ENCODE measurements at regions not wholly inside any gene's neighbourhood (a gene's known extent, or its start where the extent isn't known, plus 50 kb on each side); places are given as distances from the start of the nearest gene placed in this dataset.
"Not testable (repeated sequence)": the region's sequence is repeated elsewhere in the genome, so short reads cannot be mapped to it uniquely, and the experiment has no call there.

DNA sequence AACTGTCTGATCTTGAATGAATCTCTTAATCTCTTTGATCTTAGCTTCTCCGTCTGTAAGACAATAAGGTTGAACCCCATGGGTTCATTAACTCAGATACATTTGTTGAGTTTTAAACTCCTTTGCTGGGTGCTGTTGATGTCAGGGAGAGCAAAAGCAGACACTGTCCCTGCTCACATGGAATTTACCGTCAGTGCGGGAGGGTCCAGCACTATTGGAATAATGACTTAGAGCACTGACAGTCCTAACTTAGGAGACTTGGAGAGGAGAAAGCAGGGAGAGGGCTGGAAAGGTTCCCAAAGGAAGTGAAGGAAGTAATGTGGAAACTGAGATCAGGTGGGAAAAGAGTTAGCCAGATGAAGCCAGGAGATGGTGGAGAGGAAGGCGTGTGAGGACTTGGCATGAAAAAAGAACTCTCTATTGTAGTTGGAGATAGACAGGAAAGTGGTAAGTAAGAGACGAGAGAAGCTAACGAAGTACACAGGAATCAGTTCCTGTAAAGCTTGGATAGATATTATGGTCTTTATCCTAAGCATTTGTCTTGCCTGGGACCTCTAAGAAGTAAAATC is 141.4 kb upstream of the SERTAD2 start:
- DNase-seq (ENCODE audit: low read depth, low spot score), result no peak

DNA sequence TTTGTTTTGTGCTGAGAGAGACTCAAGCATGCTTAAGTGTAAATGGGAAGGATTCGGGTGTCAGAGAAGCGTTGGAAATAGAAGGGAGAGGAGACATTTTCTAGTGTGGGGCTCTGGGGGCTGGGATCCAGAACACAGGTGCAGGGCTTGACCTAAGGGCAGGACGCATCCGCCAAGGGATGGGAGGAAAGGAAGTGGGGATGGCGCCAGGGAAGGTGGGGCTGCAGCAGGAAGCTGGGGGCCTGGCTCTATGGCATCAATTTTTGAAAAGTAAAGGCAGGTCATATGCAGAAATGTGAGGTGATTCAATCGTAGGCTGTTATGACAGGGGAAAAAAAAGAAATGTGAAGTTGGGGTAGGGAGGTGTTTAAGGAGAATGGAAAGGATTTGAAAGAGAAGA is 143.2 kb upstream of the SERTAD2 start:
- DNase-seq (ENCODE audit: low read depth, low spot score), result no peak

GRCh38 chr2:64797881-64798575 is 144.3 kb upstream of the SERTAD2 start:
- DNase-seq (ENCODE audit: low read depth, low spot score), result no peak

DNA sequence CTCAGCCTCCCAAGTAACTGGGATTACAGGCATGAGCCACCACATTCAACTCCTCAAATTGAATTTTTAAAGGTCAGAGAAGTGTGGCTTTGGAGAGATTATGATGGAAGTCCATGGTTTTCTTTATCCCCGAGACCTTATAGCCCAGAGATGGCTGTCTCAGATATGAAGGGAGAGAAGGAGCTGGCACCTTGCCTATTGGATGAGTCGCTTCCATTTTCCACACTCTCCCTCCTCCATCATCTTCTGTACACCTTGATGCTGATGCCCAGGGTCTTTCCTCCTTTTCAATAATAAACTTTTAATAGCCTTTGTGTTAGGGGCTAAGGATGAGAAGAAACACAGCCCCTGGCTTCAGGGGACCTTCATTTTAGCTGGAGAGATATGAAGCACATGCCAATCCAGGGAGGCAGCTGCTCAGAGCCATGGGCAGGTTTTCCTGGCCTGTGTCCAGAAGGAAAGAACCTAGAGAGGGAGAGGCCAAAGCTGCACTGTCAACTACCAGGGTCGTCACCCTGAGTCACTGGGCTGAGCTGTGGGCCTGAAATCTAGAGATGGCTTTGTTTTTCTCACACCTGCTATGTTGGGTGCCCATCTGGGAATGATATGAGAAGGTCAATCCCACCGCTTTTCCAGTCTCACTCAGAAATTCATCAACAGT is 146.0 kb upstream of the SERTAD2 start:
- DNase-seq (ENCODE audit: low read depth, low spot score), result no peak

GRCh38 chr2:64803776-64804175 is 150.1 kb upstream of the SERTAD2 start:
- no peak for DNase-seq (ENCODE audit: low read depth, low spot score)

GRCh38 chr2:64804651-64805050 is 150.9 kb upstream of the SERTAD2 start:
- DNase-seq (ENCODE audit: low read depth, low spot score), result no peak

- DNase-seq (ENCODE audit: low read depth, low spot score), result no peak
These were observed 153.7 kb upstream of the SERTAD2 start for GRCh38 chr2:64807417-64807816.

GRCh38 chr2:64808092-64808491 is 154.4 kb upstream of the SERTAD2 start:
- DNase-seq (ENCODE audit: low read depth, low spot score), result no peak

GRCh38 chr2:64808754-64809153 is 155.0 kb upstream of the SERTAD2 start:
- DNase-seq (ENCODE audit: low read depth, low spot score), result no peak

DNA sequence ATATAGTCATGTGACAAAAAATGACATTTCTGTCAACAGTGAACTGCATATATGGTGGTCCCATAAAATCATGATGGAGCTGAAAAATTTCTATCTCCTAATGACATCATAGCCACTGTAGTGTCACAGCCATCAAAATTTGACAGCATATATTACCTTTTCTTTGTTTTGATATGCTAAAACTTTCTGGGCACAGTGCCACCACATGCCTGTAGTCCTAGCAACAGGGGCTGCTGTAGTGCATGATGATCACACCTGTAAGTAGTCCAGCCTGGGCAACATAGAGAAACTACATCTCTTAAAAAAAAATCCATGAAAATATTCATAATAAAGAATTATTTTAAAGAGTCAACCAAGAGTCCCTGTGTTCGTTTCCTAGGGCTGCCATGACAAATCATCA is 155.5 kb upstream of the SERTAD2 start:
- no peak for DNase-seq (ENCODE audit: low read depth, low spot score)

DNA sequence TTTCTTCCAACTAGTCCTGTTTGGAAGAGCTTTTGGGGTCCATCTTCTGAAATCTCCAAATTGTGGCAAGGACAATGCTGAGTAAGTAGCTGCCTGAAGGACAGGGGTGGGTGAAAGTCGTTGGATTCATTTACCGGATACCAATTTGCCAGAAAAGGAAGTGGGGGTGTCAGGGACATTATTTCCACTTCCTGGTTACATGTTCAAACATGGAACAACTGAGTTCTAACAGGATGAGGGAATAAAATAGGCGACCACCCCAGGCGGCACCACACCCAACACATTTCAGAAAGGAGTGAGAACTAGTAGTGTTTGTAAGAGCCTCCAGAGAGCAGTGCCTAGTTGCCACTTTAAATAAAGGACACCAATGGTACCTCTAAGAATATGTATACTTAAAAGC is 158.6 kb upstream of the SERTAD2 start:
- no peak for DNase-seq (ENCODE audit: low read depth, low spot score)

DNA sequence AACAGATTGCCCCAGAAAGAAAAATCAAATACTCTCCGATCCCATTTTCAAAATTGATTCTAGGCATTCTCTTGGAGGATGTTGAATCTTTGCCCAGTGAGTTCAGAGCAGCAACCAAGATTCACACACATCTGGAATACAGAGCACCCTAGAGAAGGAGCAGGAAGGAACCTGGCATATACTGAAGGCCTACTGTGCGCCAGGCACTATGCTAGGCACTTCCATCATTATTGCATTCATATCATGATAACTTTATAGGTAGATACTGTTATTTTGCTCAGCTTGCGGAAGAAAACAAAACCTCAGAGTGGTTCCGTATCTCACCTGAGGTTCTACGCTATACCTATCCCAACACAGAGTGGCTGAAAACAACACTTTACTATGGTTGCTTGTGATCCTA is 160.3 kb upstream of the SERTAD2 start:
- no peak for DNase-seq (ENCODE audit: low read depth, low spot score)

DNA sequence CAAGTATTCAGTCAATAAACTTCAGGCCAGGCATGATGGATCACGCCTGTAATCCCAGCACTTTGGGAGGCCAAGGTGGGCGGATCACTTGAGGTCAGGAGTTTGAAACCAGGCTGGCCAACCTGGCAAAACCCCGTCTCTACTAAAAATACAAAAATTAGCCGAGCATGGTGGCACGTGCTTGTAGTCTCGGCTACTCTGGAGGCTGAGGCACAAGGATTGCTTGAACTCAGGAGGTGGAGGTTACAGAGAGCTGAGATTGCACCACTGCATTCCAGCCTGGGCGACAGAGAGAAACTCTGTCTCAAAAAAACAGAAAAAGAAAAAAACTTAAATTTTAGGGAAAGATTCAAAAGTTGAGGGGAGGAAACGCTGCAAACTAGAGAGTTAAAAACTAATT is 162.8 kb upstream of the SERTAD2 start:
- DNase-seq (ENCODE audit: low read depth, low spot score), result not testable (repeated sequence)

DNA sequence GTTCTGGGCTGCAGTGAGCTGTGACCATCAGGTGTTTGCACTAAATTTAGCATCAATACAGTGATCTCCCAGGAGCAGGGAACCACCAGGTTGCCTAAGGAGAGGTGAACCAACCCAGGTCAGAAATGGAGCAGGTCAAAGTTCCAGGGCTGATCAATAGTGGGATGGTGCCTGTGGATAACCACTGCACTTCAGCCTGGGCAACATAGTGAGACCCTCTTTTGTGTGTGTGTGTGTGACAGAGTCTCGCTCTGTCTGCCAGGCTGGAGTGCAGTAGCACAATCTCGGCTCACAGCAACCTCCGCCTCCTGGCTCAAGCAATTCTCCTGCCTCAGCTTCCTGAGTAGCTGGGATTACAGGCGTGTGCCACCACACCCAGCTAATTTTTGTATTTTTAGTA is 163.7 kb upstream of the SERTAD2 start:
- DNase-seq (ENCODE audit: low read depth, low spot score), result no peak

- DNase-seq (ENCODE audit: low read depth, low spot score), result no peak
These were observed 164.9 kb upstream of the SERTAD2 start for GRCh38 chr2:64818664-64819060.

- no peak for DNase-seq (ENCODE audit: low read depth, low spot score)
These were observed 165.6 kb upstream of the SERTAD2 start for GRCh38 chr2:64819361-64819760.

DNA sequence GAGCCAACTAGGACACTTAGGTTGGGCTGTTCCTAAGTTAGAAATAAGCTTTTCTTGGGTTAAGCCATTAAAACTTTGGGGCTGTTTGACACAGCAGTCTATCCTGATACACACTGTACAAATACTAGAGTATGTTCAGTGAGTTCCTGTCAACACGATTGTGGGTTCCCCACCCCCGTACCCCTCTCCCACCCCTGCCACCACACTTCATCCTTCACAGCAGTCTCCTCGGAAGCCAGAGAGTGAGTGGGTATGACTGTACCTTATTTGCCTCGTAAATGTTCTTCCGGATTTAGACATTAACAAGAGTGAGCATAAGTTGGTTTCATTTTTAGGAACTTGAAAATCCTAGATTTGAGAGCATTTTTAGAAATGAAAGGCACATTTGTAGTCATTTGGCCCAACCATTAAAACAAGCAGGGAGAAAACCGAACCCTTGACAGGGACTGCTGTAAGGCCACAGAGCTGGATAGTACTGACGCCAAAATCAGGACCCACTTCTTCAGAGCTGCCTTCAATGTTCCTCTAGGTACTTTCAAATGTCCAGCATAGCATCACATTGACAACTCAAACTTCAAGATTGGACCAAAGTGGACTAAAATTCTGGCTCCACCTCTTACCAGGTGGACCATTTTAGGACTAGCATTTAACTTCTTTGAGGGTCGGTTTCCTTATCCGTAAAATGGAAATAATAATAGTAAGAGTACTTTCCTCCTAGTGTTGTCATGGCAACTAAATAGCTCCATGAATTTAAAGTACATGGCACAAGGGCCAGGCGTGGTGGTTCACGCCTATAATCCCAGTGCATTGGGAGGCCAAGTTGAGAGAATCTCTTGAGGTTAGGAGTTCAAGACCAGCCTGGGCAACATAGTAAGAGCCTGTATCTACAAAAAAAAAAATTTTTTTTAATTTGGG is 166.3 kb upstream of the SERTAD2 start:
- peak; percentile 18 for DNase-seq (ENCODE audit: low read depth, low spot score)

DNA sequence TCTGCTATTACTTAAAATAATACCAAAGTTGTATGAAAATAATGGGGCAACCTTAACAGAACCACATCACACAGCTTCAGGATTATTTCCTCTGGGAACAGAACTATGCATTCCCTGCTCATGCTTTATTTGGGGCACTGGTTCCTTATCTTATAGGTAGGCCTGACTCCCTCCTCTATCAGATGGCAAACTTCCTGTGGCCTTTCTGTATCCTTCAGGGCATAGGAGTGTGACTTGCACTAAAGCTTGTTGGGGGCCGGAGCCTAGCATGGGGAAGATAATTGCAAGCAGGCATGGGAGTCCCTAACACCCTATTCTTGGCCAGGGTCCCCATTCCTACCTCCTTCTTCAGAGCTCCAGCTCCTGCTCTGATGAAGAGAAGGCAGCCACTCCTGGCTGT is 167.2 kb upstream of the SERTAD2 start:
- DNase-seq (ENCODE audit: low read depth, low spot score), result no peak

DNA sequence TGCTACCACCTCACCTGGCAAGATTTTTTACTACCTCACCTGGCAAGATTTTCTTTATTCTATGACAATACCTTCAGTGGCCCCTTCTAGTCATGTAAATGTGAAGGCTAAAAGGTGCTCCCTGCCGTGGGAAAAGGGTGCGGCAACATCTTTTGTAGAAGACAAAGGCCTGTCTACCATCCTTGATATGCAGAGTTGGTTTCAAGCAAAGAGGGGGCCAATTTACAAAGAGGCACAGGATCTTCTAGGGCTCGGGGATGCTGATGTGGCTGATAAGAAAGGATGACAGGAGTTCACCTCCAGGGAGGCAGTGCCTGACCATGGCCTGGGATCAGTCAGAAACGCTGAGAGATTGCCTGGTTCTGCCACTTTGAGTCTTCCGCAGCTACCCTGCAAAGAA is 165.4 kb upstream of the SLC1A4 start:
- DNase-seq (ENCODE audit: low read depth, low spot score), result no peak

- no peak for DNase-seq (ENCODE audit: low read depth, low spot score)
These were observed 163.2 kb upstream of the SLC1A4 start for GRCh38 chr2:64825831-64826491.

DNA sequence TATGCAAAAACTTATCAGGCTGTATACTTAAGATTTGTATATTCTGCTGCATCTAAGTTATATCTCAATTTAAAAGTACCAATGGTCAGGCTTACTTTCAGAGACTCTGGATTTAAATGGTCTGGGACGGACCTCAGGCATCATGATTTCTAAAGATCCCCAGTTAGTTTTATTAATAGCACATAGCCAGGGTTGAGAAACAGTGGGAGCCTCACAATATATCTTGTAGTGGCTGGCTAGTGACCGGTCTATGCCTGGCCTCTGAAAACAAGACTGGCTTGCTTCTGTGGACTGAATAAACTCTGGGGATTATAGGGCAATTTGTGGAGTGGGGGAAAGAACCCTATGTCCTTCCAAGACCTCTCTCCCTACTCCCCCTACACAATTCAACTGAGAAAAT is 162.5 kb upstream of the SLC1A4 start:
- no peak for DNase-seq (ENCODE audit: low read depth, low spot score)

- no peak for DNase-seq (ENCODE audit: low read depth, low spot score)
These were observed 160.9 kb upstream of the SLC1A4 start for GRCh38 chr2:64828261-64828660.
